ENCODE measurements at regions not wholly inside any gene's neighbourhood (a gene's known extent, or its start where the extent isn't known, plus 50 kb on each side); places are given as distances from the start of the nearest gene placed in this dataset.

DNA sequence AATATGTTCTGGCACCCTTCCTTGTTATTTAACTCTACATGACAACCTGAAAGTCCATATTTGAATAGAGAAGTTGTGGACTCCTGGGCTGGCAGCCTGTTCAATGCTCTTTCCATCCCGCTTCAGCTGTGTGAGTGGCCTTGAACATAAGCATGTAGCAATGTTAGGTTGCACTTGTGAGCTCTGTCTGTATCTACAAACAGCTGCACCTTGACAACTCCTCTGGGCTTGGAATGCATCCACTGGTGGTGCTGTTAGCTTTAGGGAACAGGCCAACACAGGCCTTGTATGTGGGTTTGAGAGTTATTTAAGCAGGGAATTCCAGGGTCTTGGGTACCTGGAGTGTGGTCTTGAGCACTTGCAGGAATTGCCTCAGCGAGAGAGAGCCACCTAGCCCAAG lies 141.2 kb downstream of the DTHD1 start:
- Histone ChIP-seq H3K4me1 (ENCODE audit: control insufficient read depth in 2 of 3, insufficient read depth in 2 of 3, low read depth in 1 of 3, low read length in 3 of 3) (no peaks in the 10 kb centered on the region), H3K36me3 (ENCODE audit: control insufficient read depth in 2 of 3, insufficient read depth in 3 of 3, low read length in 3 of 3) (no peaks in the 10 kb centered on the region), H3K9me3 (ENCODE audit: control insufficient read depth in 2 of 3, insufficient read depth in 1 of 3, low read length in 3 of 3) (no peaks in the 10 kb centered on the region), H3K27me3 (ENCODE audit: control insufficient read depth, insufficient read depth, low read length) (no peaks in the 10 kb centered on the region), H3K4me3 (ENCODE audit: low read length in 3 of 3) (no peak overlapping the region), H3K27ac (ENCODE audit: low read depth in 2 of 2, low read length in 2 of 2) (no peak overlapping the region), H3K9ac (ENCODE audit: low read length in 3 of 3) (no peak overlapping the region)
- no peak for FAIRE-seq
- TF ChIP-seq, protein P1, sequence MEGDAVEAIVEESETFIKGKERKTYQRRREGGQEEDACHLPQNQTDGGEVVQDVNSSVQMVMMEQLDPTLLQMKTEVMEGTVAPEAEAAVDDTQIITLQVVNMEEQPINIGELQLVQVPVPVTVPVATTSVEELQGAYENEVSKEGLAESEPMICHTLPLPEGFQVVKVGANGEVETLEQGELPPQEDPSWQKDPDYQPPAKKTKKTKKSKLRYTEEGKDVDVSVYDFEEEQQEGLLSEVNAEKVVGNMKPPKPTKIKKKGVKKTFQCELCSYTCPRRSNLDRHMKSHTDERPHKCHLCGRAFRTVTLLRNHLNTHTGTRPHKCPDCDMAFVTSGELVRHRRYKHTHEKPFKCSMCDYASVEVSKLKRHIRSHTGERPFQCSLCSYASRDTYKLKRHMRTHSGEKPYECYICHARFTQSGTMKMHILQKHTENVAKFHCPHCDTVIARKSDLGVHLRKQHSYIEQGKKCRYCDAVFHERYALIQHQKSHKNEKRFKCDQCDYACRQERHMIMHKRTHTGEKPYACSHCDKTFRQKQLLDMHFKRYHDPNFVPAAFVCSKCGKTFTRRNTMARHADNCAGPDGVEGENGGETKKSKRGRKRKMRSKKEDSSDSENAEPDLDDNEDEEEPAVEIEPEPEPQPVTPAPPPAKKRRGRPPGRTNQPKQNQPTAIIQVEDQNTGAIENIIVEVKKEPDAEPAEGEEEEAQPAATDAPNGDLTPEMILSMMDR (IDR thresholded peaks at IDR 0.05; ENCODE audit: borderline replicate concordance, extremely low read depth, insufficient read depth), result no peak
- DNase-seq, result no peak
- intact Hi-C loops (cut with DNase I), result no loop called here

DNA sequence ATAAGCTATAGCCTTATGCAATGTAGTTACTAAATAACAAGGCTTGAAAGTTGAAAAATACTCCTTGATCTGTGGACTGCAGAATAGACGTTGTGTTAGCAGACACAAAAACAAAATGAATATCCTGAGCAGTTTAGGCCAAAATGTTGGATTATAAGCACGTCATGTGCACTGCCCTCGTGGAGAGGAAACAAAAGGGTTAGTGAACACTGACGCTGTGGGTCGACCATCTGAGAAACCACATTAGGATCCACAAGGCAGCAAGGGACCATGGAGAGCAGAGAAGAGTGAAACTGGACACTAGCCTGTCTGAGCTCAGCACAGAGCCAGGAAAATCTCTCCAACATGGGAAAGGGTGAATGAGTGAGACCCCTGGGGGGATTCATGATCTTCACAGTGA lies 145.3 kb downstream of the DTHD1 start:
- no peak overlapping the region for H3K27ac ChIP-seq (ENCODE audit: low read depth in 2 of 2, low read length in 2 of 2)
- H3K9ac ChIP-seq (ENCODE audit: low read length in 3 of 3), result no peak overlapping the region
- no peaks in the 10 kb centered on the region for H3K4me1 ChIP-seq (ENCODE audit: control insufficient read depth in 2 of 3, insufficient read depth in 2 of 3, low read depth in 1 of 3, low read length in 3 of 3)
- H3K9me3 ChIP-seq (ENCODE audit: control insufficient read depth in 2 of 3, insufficient read depth in 1 of 3, low read length in 3 of 3), result no peaks in the 10 kb centered on the region
- no peaks in the 10 kb centered on the region for H3K27me3 ChIP-seq (ENCODE audit: control insufficient read depth, insufficient read depth, low read length)
- DNase-seq (no peak), FAIRE-seq (no peak)
- H3K36me3 ChIP-seq (ENCODE audit: control insufficient read depth in 2 of 3, insufficient read depth in 3 of 3, low read length in 3 of 3), result no peaks in the 10 kb centered on the region
- H3K4me3 ChIP-seq (ENCODE audit: low read length in 3 of 3), result no peak overlapping the region
- TF ChIP-seq, protein P1 (IDR thresholded peaks at IDR 0.05; ENCODE audit: borderline replicate concordance, extremely low read depth, insufficient read depth), result no peak
- intact Hi-C loops (cut with DNase I), result no loop called here

DNA sequence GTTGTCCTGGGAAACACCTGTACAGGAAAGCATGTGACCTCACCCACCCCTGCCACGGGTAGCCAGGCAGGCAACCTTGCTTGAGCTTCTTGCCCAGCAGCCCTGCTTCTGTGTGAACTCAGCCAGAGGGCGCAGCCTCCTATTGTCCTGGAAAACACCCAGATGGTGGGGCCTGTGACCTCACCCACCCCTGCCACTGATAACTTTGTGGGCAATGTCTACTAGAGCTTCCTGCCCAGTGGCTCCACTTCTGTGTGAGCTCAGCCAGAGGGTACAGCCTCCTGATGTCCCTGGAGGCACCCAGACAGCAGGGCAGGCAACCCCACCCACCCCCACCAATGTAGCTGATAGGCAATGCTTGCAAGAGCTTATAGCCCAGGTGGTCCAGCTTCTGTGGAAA lies 146.3 kb downstream of the DTHD1 start:
- TF ChIP-seq, protein P1 (IDR thresholded peaks at IDR 0.05; ENCODE audit: borderline replicate concordance, extremely low read depth, insufficient read depth), result no peak
- intact Hi-C loops (cut with DNase I), result no loop called here
- DNase-seq (no peak), FAIRE-seq (no peak)
- no peaks in the 10 kb centered on the region for H3K36me3 ChIP-seq (ENCODE audit: control insufficient read depth in 2 of 3, insufficient read depth in 3 of 3, low read length in 3 of 3)
- no peaks in the 10 kb centered on the region for H3K27me3 ChIP-seq (ENCODE audit: control insufficient read depth, insufficient read depth, low read length)
- no peak overlapping the region for H3K4me3 ChIP-seq (ENCODE audit: low read length in 3 of 3)
- H3K9ac ChIP-seq (ENCODE audit: low read length in 3 of 3), result no peak overlapping the region
- H3K4me1 ChIP-seq (ENCODE audit: control insufficient read depth in 2 of 3, insufficient read depth in 2 of 3, low read depth in 1 of 3, low read length in 3 of 3), result no peaks in the 10 kb centered on the region
- no peak overlapping the region for H3K27ac ChIP-seq (ENCODE audit: low read depth in 2 of 2, low read length in 2 of 2)
- no peaks in the 10 kb centered on the region for H3K9me3 ChIP-seq (ENCODE audit: control insufficient read depth in 2 of 3, insufficient read depth in 1 of 3, low read length in 3 of 3)

DNA sequence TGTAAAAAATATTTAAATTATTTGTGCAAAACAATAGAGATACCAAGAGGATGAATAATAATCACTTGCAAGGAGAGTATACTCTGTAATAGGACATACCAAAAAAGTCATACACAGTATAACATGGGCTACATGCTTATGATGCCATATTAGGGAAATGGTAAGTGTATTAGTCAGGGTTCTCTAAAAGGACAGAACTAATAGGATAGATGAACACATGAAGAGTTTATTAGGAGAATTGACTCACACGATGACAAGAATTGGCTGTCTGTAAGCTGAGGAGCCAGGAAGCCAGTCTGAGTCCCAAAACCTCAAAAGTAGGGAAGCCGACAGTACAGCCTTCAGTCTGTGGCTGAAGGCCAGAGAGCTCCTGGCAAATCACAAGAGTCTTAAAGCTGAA lies 151.2 kb downstream of the DTHD1 start:
- intact Hi-C loops (cut with DNase I), result no loop called here
- Histone ChIP-seq H3K27ac (ENCODE audit: low read depth in 2 of 2, low read length in 2 of 2) (no peak overlapping the region), H3K9ac (ENCODE audit: low read length in 3 of 3) (no peak overlapping the region), H3K9me3 (ENCODE audit: control insufficient read depth in 2 of 3, insufficient read depth in 1 of 3, low read length in 3 of 3) (peaks cover 0 to 4% (median 0%) of the 10 kb centered on the region in 3 donors), H3K4me1 (ENCODE audit: control insufficient read depth in 2 of 3, insufficient read depth in 2 of 3, low read depth in 1 of 3, low read length in 3 of 3) (no peaks in the 10 kb centered on the region), H3K36me3 (ENCODE audit: control insufficient read depth in 2 of 3, insufficient read depth in 3 of 3, low read length in 3 of 3) (no peaks in the 10 kb centered on the region), H3K27me3 (ENCODE audit: control insufficient read depth, insufficient read depth, low read length) (no peaks in the 10 kb centered on the region), H3K4me3 (ENCODE audit: low read length in 3 of 3) (no peak overlapping the region)
- TF ChIP-seq, protein P1 (IDR thresholded peaks at IDR 0.05; ENCODE audit: borderline replicate concordance, extremely low read depth, insufficient read depth), result no peak
- FAIRE-seq (no peak), DNase-seq (no peak)
